ENCODE measurements at regions not wholly inside any gene's neighbourhood (a gene's known extent, or its start where the extent isn't known, plus 50 kb on each side); places are given as distances from the start of the nearest gene placed in this dataset.

- H3K4me3 ChIP-seq (ENCODE audit: low read length) = no peak overlapping the region
- no peaks in the 10 kb centered on the region for H3K36me3 ChIP-seq (ENCODE audit: insufficient read depth, low read length)
- no peaks in the 10 kb centered on the region for H3F3A ChIP-seq (ENCODE audit: insufficient read depth, low read length, poor library complexity, severe bottlenecking)
- no peaks in the 10 kb centered on the region for H3K9me2 ChIP-seq (ENCODE audit: insufficient read depth, low read length)
- H3K9me3 ChIP-seq (ENCODE audit: low read length) = no peaks in the 10 kb centered on the region
- no peaks in the 10 kb centered on the region for H3K27me3 ChIP-seq (ENCODE audit: insufficient read depth, low read depth, low read length)
- no peak overlapping the region for H3K9ac ChIP-seq (ENCODE audit: low read length)
- H3K79me2 ChIP-seq (replicated peaks; ENCODE audit: insufficient read depth, low read length) = no peaks in the 10 kb centered on the region
- no peak overlapping the region for H3K4me2 ChIP-seq (ENCODE audit: low read length)
- no peaks in the 10 kb centered on the region for H4K20me1 ChIP-seq (ENCODE audit: insufficient read depth)
- no peak overlapping the region for H3K27ac ChIP-seq (ENCODE audit: low read length)
- TF ChIP-seq MXI1 (conservative IDR thresholded peaks at IDR 0.05; ENCODE audit: poor library complexity, severe bottlenecking) (no peak), EP300 (conservative IDR thresholded peaks at IDR 0.05; ENCODE audit: poor library complexity, severe bottlenecking) (no peak), SMC3 (conservative IDR thresholded peaks at IDR 0.05; ENCODE audit: poor library complexity) (no peak), RAD21 (conservative IDR thresholded peaks at IDR 0.05) (no peak), TAF1 (IDR thresholded peaks at IDR 0.05; ENCODE audit: low read depth) (no peak), CTCF (IDR thresholded peaks at IDR 0.05; ENCODE audit: poor library complexity, severe bottlenecking) (no peak), EZH2 (IDR thresholded peaks at IDR 0.05; ENCODE audit: borderline replicate concordance, insufficient read depth, low read length, poor library complexity, severe bottlenecking) (no peak), POLR2AphosphoS5 (IDR thresholded peaks at IDR 0.05) (no peak)
- TF ChIP-seq, protein P1, sequence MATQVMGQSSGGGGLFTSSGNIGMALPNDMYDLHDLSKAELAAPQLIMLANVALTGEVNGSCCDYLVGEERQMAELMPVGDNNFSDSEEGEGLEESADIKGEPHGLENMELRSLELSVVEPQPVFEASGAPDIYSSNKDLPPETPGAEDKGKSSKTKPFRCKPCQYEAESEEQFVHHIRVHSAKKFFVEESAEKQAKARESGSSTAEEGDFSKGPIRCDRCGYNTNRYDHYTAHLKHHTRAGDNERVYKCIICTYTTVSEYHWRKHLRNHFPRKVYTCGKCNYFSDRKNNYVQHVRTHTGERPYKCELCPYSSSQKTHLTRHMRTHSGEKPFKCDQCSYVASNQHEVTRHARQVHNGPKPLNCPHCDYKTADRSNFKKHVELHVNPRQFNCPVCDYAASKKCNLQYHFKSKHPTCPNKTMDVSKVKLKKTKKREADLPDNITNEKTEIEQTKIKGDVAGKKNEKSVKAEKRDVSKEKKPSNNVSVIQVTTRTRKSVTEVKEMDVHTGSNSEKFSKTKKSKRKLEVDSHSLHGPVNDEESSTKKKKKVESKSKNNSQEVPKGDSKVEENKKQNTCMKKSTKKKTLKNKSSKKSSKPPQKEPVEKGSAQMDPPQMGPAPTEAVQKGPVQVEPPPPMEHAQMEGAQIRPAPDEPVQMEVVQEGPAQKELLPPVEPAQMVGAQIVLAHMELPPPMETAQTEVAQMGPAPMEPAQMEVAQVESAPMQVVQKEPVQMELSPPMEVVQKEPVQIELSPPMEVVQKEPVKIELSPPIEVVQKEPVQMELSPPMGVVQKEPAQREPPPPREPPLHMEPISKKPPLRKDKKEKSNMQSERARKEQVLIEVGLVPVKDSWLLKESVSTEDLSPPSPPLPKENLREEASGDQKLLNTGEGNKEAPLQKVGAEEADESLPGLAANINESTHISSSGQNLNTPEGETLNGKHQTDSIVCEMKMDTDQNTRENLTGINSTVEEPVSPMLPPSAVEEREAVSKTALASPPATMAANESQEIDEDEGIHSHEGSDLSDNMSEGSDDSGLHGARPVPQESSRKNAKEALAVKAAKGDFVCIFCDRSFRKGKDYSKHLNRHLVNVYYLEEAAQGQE (IDR thresholded peaks at IDR 0.05; ENCODE audit: borderline replicate concordance) = no peak
- H2AFZ ChIP-seq (ENCODE audit: low read depth, low read length) = no peak overlapping the region
These were observed 189.0 kb upstream of the FBXO33 start for GRCh38 chr14:39621223-39621622.

DNA sequence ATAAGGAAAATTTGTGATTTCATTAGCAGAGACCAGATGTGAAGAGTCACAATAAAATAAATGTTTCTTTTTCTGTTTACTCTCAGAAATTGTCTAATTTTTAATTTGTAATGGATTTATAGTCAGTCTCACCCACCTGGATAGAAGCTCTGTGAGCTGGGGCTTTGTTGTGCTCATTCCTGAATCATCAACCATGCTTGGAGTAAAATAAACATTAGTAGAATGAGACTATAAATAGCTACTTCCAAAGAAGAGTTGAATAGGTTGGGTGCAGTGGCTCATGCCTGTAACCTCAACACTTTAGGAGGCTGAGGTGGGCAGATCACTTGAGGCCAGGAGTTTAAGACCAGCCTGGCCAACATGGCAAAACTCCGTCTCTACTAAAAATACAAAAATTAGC, 185.3 kb upstream of the FBXO33 start:
- Histone ChIP-seq H3K9ac (ENCODE audit: low read length) (no peak overlapping the region), H3K27me3 (ENCODE audit: insufficient read depth, low read depth, low read length) (no peaks in the 10 kb centered on the region), H4K20me1 (ENCODE audit: insufficient read depth) (no peaks in the 10 kb centered on the region), H3K27ac (ENCODE audit: low read length) (no peak overlapping the region), H3K36me3 (ENCODE audit: insufficient read depth, low read length) (no peaks in the 10 kb centered on the region), H3K4me2 (ENCODE audit: low read length) (no peak overlapping the region), H3K9me3 (ENCODE audit: low read length) (no peaks in the 10 kb centered on the region), H2AFZ (ENCODE audit: low read depth, low read length) (no peak overlapping the region), H3K79me2 (replicated peaks; ENCODE audit: insufficient read depth, low read length) (no peaks in the 10 kb centered on the region), H3K4me3 (ENCODE audit: low read length) (no peak overlapping the region), H3K9me2 (ENCODE audit: insufficient read depth, low read length) (no peaks in the 10 kb centered on the region), H3F3A (ENCODE audit: insufficient read depth, low read length, poor library complexity, severe bottlenecking) (no peaks in the 10 kb centered on the region)
- TF ChIP-seq TAF1 (IDR thresholded peaks at IDR 0.05; ENCODE audit: low read depth) = no peak

- TF ChIP-seq, protein P1 (IDR thresholded peaks at IDR 0.05; ENCODE audit: borderline replicate concordance) = no peak
- TF ChIP-seq MXI1 (conservative IDR thresholded peaks at IDR 0.05; ENCODE audit: poor library complexity, severe bottlenecking) (no peak), CTCF (IDR thresholded peaks at IDR 0.05; ENCODE audit: poor library complexity, severe bottlenecking) (no peak), RAD21 (conservative IDR thresholded peaks at IDR 0.05) (no peak)
- Histone ChIP-seq H3F3A (ENCODE audit: insufficient read depth, low read length, poor library complexity, severe bottlenecking) (no peaks in the 10 kb centered on the region), H3K79me2 (replicated peaks; ENCODE audit: insufficient read depth, low read length) (no peaks in the 10 kb centered on the region), H2AFZ (ENCODE audit: low read depth, low read length) (no peak overlapping the region), H3K27ac (ENCODE audit: low read length) (no peak overlapping the region), H3K27me3 (ENCODE audit: insufficient read depth, low read depth, low read length) (no peaks in the 10 kb centered on the region), H3K9me3 (ENCODE audit: low read length) (no peaks in the 10 kb centered on the region), H4K20me1 (ENCODE audit: insufficient read depth) (no peaks in the 10 kb centered on the region), H3K4me2 (ENCODE audit: low read length) (no peak overlapping the region), H3K36me3 (ENCODE audit: insufficient read depth, low read length) (no peaks in the 10 kb centered on the region), H3K9ac (ENCODE audit: low read length) (no peak overlapping the region), H3K4me3 (ENCODE audit: low read length) (no peak overlapping the region), H3K9me2 (ENCODE audit: insufficient read depth, low read length) (no peaks in the 10 kb centered on the region)
These were observed 183.1 kb upstream of the FBXO33 start for GRCh38 chr14:39615352-39615751.

Data from neural cell (in vitro differentiated cells).